ENCODE measurements at regions not wholly inside any gene's neighbourhood (a gene's known extent, or its start where the extent isn't known, plus 50 kb on each side); places are given as distances from the start of the nearest gene placed in this dataset.
"Not testable (repeated sequence)": the region's sequence is repeated elsewhere in the genome, so short reads cannot be mapped to it uniquely, and the experiment has no call there.

GRCh38 chr7:152913492-152913891 is 153.9 kb downstream of the ACTR3B start:
- Histone ChIP-seq H3K36me3 (replicated peaks; ENCODE audit: low read depth, low read length) (no peaks in the 10 kb centered on the region), H3K4me2 (ENCODE audit: low read length) (no peak overlapping the region), H3K27me3 (ENCODE audit: low read depth, low read length) (no peaks in the 10 kb centered on the region), H3K27ac (ENCODE audit: low read length) (no peak overlapping the region), H3K4me3 (ENCODE audit: low read length) (no peak overlapping the region), H3K4me1 (ENCODE audit: low read length) (no peaks in the 10 kb centered on the region), H3K79me2 (ENCODE audit: low read length) (no peaks in the 10 kb centered on the region), H2AFZ (ENCODE audit: low read depth, low read length) (no peak overlapping the region), H4K20me1 (ENCODE audit: insufficient read depth, low read length) (no peaks in the 10 kb centered on the region), H3K9me3 (ENCODE audit: insufficient read depth, low read length) (no peaks in the 10 kb centered on the region), H3K9ac (ENCODE audit: low read length) (no peak overlapping the region)
- no peak for TF ChIP-seq CTCF (IDR thresholded peaks at IDR 0.05; ENCODE audit: low read depth, low read length)

DNA sequence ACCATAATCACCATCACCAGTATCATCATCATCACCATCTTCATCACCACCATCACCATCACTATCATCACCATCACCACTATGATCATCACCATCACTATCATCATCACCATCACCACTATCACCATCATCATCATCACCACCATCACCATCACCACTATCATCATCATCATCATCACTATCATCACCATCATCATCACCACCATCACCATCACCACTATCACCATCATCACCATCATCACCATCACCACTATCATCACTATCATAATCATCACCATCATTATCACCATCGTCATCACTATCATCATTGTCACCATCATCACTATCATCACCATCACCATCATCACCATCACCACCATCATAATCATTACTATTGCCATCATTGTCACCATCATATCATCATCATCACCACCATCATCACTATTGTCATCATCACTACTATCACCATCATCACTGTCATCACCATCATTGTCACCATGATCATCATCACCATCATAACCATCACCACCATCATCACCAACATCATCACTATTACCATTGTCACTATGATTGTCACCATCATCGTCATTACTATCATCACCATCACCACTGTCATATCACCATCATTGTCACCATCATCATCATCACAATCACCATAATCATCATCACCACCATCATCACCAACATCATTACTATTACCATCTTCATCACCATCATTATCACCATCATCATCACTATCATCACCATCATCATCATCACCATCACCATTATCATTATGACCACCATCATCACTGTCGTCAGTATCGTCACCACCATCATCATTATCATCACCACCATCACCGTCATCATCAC is 154.7 kb downstream of the ACTR3B start:
- no peaks in the 10 kb centered on the region for H3K79me2 ChIP-seq (ENCODE audit: low read length)
- H4K20me1 ChIP-seq (ENCODE audit: insufficient read depth, low read length): no peaks in the 10 kb centered on the region
- no peaks in the 10 kb centered on the region for H3K27me3 ChIP-seq (ENCODE audit: low read depth, low read length)
- H3K27ac ChIP-seq (ENCODE audit: low read length): no peak overlapping the region
- no peak for TF ChIP-seq CTCF (IDR thresholded peaks at IDR 0.05; ENCODE audit: low read depth, low read length)
- no peak for TF ChIP-seq EZH2phosphoT487 (IDR thresholded peaks at IDR 0.05; ENCODE audit: low read depth)
- no peak overlapping the region for H3K4me3 ChIP-seq (ENCODE audit: low read length)
- no peak overlapping the region for H2AFZ ChIP-seq (ENCODE audit: low read depth, low read length)
- H3K36me3 ChIP-seq (replicated peaks; ENCODE audit: low read depth, low read length): no peaks in the 10 kb centered on the region
- H3K4me2 ChIP-seq (ENCODE audit: low read length): no peak overlapping the region
- no peaks in the 10 kb centered on the region for H3K4me1 ChIP-seq (ENCODE audit: low read length)
- H3K9ac ChIP-seq (ENCODE audit: low read length): no peak overlapping the region
- H3K9me3 ChIP-seq (ENCODE audit: insufficient read depth, low read length): no peaks in the 10 kb centered on the region

- H3K27me3 ChIP-seq (ENCODE audit: low read depth, low read length); H3K27ac ChIP-seq (ENCODE audit: low read length); H3K4me3 ChIP-seq (ENCODE audit: low read length); H3K4me2 ChIP-seq (ENCODE audit: low read length); H2AFZ ChIP-seq (ENCODE audit: low read depth, low read length); H3K9ac ChIP-seq (ENCODE audit: low read length); H3K4me1 ChIP-seq (ENCODE audit: low read length); H3K9me3 ChIP-seq (ENCODE audit: insufficient read depth, low read length); H3K79me2 ChIP-seq (ENCODE audit: low read length); H4K20me1 ChIP-seq (ENCODE audit: insufficient read depth, low read length); H3K36me3 ChIP-seq (replicated peaks; ENCODE audit: low read depth, low read length): not testable (repeated sequence)
These were observed 155.2 kb downstream of the ACTR3B start for GRCh38 chr7:152914845-152915102.

DNA sequence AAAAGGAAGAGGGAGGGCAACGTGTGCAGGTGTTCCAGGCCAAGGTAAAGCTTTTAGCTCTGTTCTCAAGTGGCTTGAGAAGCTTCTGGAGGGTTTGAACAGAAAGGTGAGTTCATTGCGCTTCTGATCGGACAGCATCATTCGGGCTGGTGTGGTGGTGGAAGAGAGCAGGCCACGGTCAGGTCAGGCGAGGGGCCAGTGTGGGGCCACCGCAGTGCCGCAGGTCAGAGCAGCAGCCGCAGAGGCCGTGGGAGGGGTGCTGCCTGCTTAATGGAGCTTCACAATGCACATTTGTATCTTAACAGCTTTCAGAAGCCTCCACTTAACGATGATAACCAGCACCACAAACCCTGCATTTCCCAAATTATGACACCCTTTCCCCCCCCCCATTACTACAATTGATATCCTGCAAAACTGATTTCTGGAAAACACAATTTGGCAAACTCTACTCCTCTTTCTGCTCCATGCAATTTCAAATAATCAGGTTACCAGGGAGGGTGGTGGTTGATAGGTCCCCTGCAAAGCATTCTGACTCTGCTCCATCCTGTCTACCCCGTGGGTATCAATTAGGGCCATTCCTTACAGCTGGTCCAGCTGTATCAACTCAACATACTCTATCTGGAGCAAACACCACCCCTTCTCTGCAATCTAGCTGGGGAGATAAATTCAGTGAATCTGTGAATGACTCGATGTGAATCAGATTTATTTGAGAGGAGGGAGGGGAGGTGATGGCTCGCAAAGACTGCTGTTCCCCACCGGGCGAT is 162.9 kb downstream of the ACTR3B start:
- TF ChIP-seq CTCF (IDR thresholded peaks at IDR 0.05; ENCODE audit: low read depth, low read length): no peak
- TF ChIP-seq EZH2phosphoT487 (IDR thresholded peaks at IDR 0.05; ENCODE audit: low read depth): no peak
- Histone ChIP-seq H3K9ac (ENCODE audit: low read length) (no peak overlapping the region), H4K20me1 (ENCODE audit: insufficient read depth, low read length) (no peaks in the 10 kb centered on the region), H3K4me2 (ENCODE audit: low read length) (no peak overlapping the region), H3K4me1 (ENCODE audit: low read length) (no peaks in the 10 kb centered on the region), H3K4me3 (ENCODE audit: low read length) (no peak overlapping the region), H3K27ac (ENCODE audit: low read length) (no peak overlapping the region), H3K36me3 (replicated peaks; ENCODE audit: low read depth, low read length) (no peaks in the 10 kb centered on the region), H2AFZ (ENCODE audit: low read depth, low read length) (no peak overlapping the region), H3K79me2 (ENCODE audit: low read length) (no peaks in the 10 kb centered on the region), H3K27me3 (ENCODE audit: low read depth, low read length) (no peaks in the 10 kb centered on the region), H3K9me3 (ENCODE audit: insufficient read depth, low read length) (no peaks in the 10 kb centered on the region)
